ENCODE measurements at regions not wholly inside any gene's neighbourhood (a gene's known extent, or its start where the extent isn't known, plus 50 kb on each side); places are given as distances from the start of the nearest gene placed in this dataset.

GRCh38 chr13:111556496-111556895, 236.1 kb downstream of the TEX29 start:
- Histone ChIP-seq H3K9ac (ENCODE audit: low read length) (no peak overlapping the region), H3K4me2 (ENCODE audit: low read depth, low read length, poor library complexity, severe bottlenecking) (no peak overlapping the region), H3K9me2 (replicated peaks; ENCODE audit: insufficient read depth, low read length) (no peaks in the 10 kb centered on the region), H3F3A (ENCODE audit: insufficient read depth) (no peaks in the 10 kb centered on the region), H3K27me3 (ENCODE audit: low read length) (no peaks in the 10 kb centered on the region), H3K9me3 (ENCODE audit: insufficient read depth, low read length) (no peaks in the 10 kb centered on the region), H2AFZ (ENCODE audit: low read depth, low read length, severe bottlenecking) (no peak overlapping the region), H3K79me2 (ENCODE audit: insufficient read depth, low read length) (no peaks in the 10 kb centered on the region), H3K36me3 (ENCODE audit: low read length) (no peaks in the 10 kb centered on the region), H4K20me1 (ENCODE audit: low read depth, low read length) (no peaks in the 10 kb centered on the region), H3K27ac (ENCODE audit: low read depth, low read length) (no peak overlapping the region), H3K4me3 (ENCODE audit: insufficient read depth, low read length, poor library complexity, severe bottlenecking) (no peak overlapping the region)
- TF ChIP-seq CTCF (IDR thresholded peaks at IDR 0.05; ENCODE audit: insufficient read depth, low read length, poor library complexity, severe bottlenecking) (no peak), EZH2phosphoT487 (conservative IDR thresholded peaks at IDR 0.05; ENCODE audit: low read length) (no peak)

- no peaks in the 10 kb centered on the region for H3K9me3 ChIP-seq (ENCODE audit: insufficient read depth, low read length)
- no peaks in the 10 kb centered on the region for H3K36me3 ChIP-seq (ENCODE audit: low read length)
- H3K4me3 ChIP-seq (ENCODE audit: insufficient read depth, low read length, poor library complexity, severe bottlenecking): no peak overlapping the region
- H3K4me2 ChIP-seq (ENCODE audit: low read depth, low read length, poor library complexity, severe bottlenecking): no peak overlapping the region
- no peak overlapping the region for H3K9ac ChIP-seq (ENCODE audit: low read length)
- H4K20me1 ChIP-seq (ENCODE audit: low read depth, low read length): no peaks in the 10 kb centered on the region
- H3K9me2 ChIP-seq (replicated peaks; ENCODE audit: insufficient read depth, low read length): no peaks in the 10 kb centered on the region
- no peaks in the 10 kb centered on the region for H3K27me3 ChIP-seq (ENCODE audit: low read length)
- H2AFZ ChIP-seq (ENCODE audit: low read depth, low read length, severe bottlenecking): no peak overlapping the region
- H3K27ac ChIP-seq (ENCODE audit: low read depth, low read length): no peak overlapping the region
- TF ChIP-seq CTCF (IDR thresholded peaks at IDR 0.05; ENCODE audit: insufficient read depth, low read length, poor library complexity, severe bottlenecking) (no peak), EZH2phosphoT487 (conservative IDR thresholded peaks at IDR 0.05; ENCODE audit: low read length) (no peak)
- H3K79me2 ChIP-seq (ENCODE audit: insufficient read depth, low read length): no peaks in the 10 kb centered on the region
- H3F3A ChIP-seq (ENCODE audit: insufficient read depth): no peaks in the 10 kb centered on the region
These were observed 237.7 kb downstream of the TEX29 start for GRCh38 chr13:111557921-111558699.

GRCh38 chr13:111558700-111559088, 238.3 kb downstream of the TEX29 start:
- no peaks in the 10 kb centered on the region for H3K36me3 ChIP-seq (ENCODE audit: low read length)
- H3K4me3 ChIP-seq (ENCODE audit: insufficient read depth, low read length, poor library complexity, severe bottlenecking): no peak overlapping the region
- no peaks in the 10 kb centered on the region for H3K9me3 ChIP-seq (ENCODE audit: insufficient read depth, low read length)
- H3K27me3 ChIP-seq (ENCODE audit: low read length): no peaks in the 10 kb centered on the region
- no peak overlapping the region for H2AFZ ChIP-seq (ENCODE audit: low read depth, low read length, severe bottlenecking)
- H3F3A ChIP-seq (ENCODE audit: insufficient read depth): no peaks in the 10 kb centered on the region
- no peaks in the 10 kb centered on the region for H3K9me2 ChIP-seq (replicated peaks; ENCODE audit: insufficient read depth, low read length)
- H3K4me2 ChIP-seq (ENCODE audit: low read depth, low read length, poor library complexity, severe bottlenecking): no peak overlapping the region
- H4K20me1 ChIP-seq (ENCODE audit: low read depth, low read length): no peaks in the 10 kb centered on the region
- H3K9ac ChIP-seq (ENCODE audit: low read length): no peak overlapping the region
- TF ChIP-seq EZH2phosphoT487 (conservative IDR thresholded peaks at IDR 0.05; ENCODE audit: low read length) (no peak), CTCF (IDR thresholded peaks at IDR 0.05; ENCODE audit: insufficient read depth, low read length, poor library complexity, severe bottlenecking) (no peak)
- H3K27ac ChIP-seq (ENCODE audit: low read depth, low read length): no peak overlapping the region
- no peaks in the 10 kb centered on the region for H3K79me2 ChIP-seq (ENCODE audit: insufficient read depth, low read length)
